ENCODE measurements at regions not wholly inside any gene's neighbourhood (a gene's known extent, or its start where the extent isn't known, plus 50 kb on each side); places are given as distances from the start of the nearest gene placed in this dataset.

GRCh38 chr5:27336817-27337216 is 298.4 kb upstream of the CDH9 start:
- in situ Hi-C loops (cut with MboI; ENCODE audit: low sequenced_read_pairs, unreplicated experiment), result no loop called here
- DNase-seq (ENCODE audit: low spot score), result no peak
- no peak for TF ChIP-seq CTCF (IDR thresholded peaks at IDR 0.05; ENCODE audit: borderline replicate concordance, control extremely low read depth, extremely low read depth, insufficient read depth, missing control alignments)

GRCh38 chr5:27328480-27328879 is 290.1 kb upstream of the CDH9 start:
- no peak for DNase-seq (ENCODE audit: low spot score)
- in situ Hi-C loops (cut with MboI; ENCODE audit: low sequenced_read_pairs, unreplicated experiment), result no loop called here
- no peak for TF ChIP-seq CTCF (IDR thresholded peaks at IDR 0.05; ENCODE audit: borderline replicate concordance, control extremely low read depth, extremely low read depth, insufficient read depth, missing control alignments)

GRCh38 chr5:27325513-27325912 is 287.1 kb upstream of the CDH9 start:
- in situ Hi-C loops (cut with MboI; ENCODE audit: low sequenced_read_pairs, unreplicated experiment), result no loop called here
- no peak for TF ChIP-seq CTCF (IDR thresholded peaks at IDR 0.05; ENCODE audit: borderline replicate concordance, control extremely low read depth, extremely low read depth, insufficient read depth, missing control alignments)
- no peak for DNase-seq (ENCODE audit: low spot score)

- no peak for TF ChIP-seq CTCF (IDR thresholded peaks at IDR 0.05; ENCODE audit: borderline replicate concordance, control extremely low read depth, extremely low read depth, insufficient read depth, missing control alignments)
- DNase-seq (ENCODE audit: low spot score), result no peak
- in situ Hi-C loops (cut with MboI; ENCODE audit: low sequenced_read_pairs, unreplicated experiment), result no loop called here
These were observed 280.3 kb upstream of the CDH9 start for GRCh38 chr5:27318701-27319100.

- DNase-seq (ENCODE audit: low spot score), result no peak
- in situ Hi-C loops (cut with MboI; ENCODE audit: low sequenced_read_pairs, unreplicated experiment), result no loop called here
- TF ChIP-seq CTCF (IDR thresholded peaks at IDR 0.05; ENCODE audit: borderline replicate concordance, control extremely low read depth, extremely low read depth, insufficient read depth, missing control alignments), result no peak
These were observed 277.9 kb upstream of the CDH9 start for GRCh38 chr5:27316271-27316650.

GRCh38 chr5:27315363-27316270 is 277.2 kb upstream of the CDH9 start:
- no peak for DNase-seq (ENCODE audit: low spot score)
- in situ Hi-C loops (cut with MboI; ENCODE audit: low sequenced_read_pairs, unreplicated experiment), result no loop called here
- TF ChIP-seq CTCF (IDR thresholded peaks at IDR 0.05; ENCODE audit: borderline replicate concordance, control extremely low read depth, extremely low read depth, insufficient read depth, missing control alignments), result no peak

Data from GM13976 (cell line).